Astrocyte (in vitro differentiated cells and primary cell): ENCODE measurements at regions not wholly inside any gene's neighbourhood (a gene's known extent, or its start where the extent isn't known, plus 50 kb on each side); places are given as distances from the start of the nearest gene placed in this dataset.
A peak's percentile ranks its signal among the peaks of the same experiment; 100 is the strongest.

Experiments used
- DNase-seq: peaks from one replicate; pipeline ENCODE4 v3.0.0-alpha.2; 2010; ENCODE audit warnings: low read depth
- FAIRE-seq: peaks from 2 replicates; lab custom pipeline; 2011; peaks lifted over from hg19 to GRCh38; lab: Jason Lieb, UNC
- H2AFZ ChIP-seq: 2 replicates; pipeline ENCODE4 v1.6.0; 2012; ENCODE audit warnings: low read depth, low read length, inconsistent platforms
- H3K27ac ChIP-seq: 2 replicates; pipeline ENCODE4 v1.5.1; 2011; ENCODE audit warnings: low read depth, low read length, inconsistent platforms
- H3K27me3 ChIP-seq: 2 replicates; pipeline ENCODE4 v1.6.0; 2011; ENCODE audit warnings: low read length, inconsistent platforms; ENCODE audit not compliant: insufficient read depth
- H3K36me3 ChIP-seq: 2 replicates; pipeline ENCODE4 v1.5.1; 2011; ENCODE audit warnings: low read length, inconsistent platforms; ENCODE audit not compliant: insufficient read depth
- H3K4me1 ChIP-seq: 2 replicates; pipeline ENCODE4 v1.5.1; 2011; ENCODE audit warnings: low read length, inconsistent platforms; ENCODE audit not compliant: insufficient read depth
- H3K4me2 ChIP-seq: 2 replicates; pipeline ENCODE4 v1.6.0; 2012; ENCODE audit warnings: low read length, inconsistent platforms
- H3K4me3 ChIP-seq: 2 replicates; pipeline ENCODE4 v1.5.1; 2011; ENCODE audit warnings: low read depth, mild to moderate bottlenecking, low read length, inconsistent platforms; ENCODE audit not compliant: insufficient read depth
- H3K79me2 ChIP-seq: 2 replicates; pipeline ENCODE4 v1.6.0; 2012; ENCODE audit warnings: mild to moderate bottlenecking, low read length, inconsistent platforms; ENCODE audit not compliant: insufficient read depth
- H3K9ac ChIP-seq: 2 replicates; pipeline ENCODE4 v1.6.0; 2012; ENCODE audit warnings: mild to moderate bottlenecking, low read length, inconsistent platforms
- H3K9me3 ChIP-seq: 2 replicates; pipeline ENCODE4 v1.5.1; 2012; ENCODE audit warnings: low read depth, mild to moderate bottlenecking, low read length, inconsistent platforms; ENCODE audit not compliant: insufficient read depth
- H4K20me1 ChIP-seq: 2 replicates; pipeline ENCODE4 v1.6.0; 2012; ENCODE audit warnings: low read length, inconsistent platforms; ENCODE audit not compliant: insufficient read depth
- H3K27ac Mint-ChIP-seq: one replicate; pipeline ENCODE4 v1.8.0; 2021; ENCODE audit warnings: mild to moderate bottlenecking, mixed read lengths; ENCODE audit not compliant: unreplicated experiment
- H3K27me3 Mint-ChIP-seq: one replicate; pipeline ENCODE4 v1.8.0; 2021; ENCODE audit warnings: low read depth, mixed read lengths; ENCODE audit not compliant: unreplicated experiment
- H3K36me3 Mint-ChIP-seq: one replicate; pipeline ENCODE4 v1.8.0; 2021; ENCODE audit warnings: low read depth, mixed read lengths; ENCODE audit not compliant: unreplicated experiment
- H3K4me1 Mint-ChIP-seq: one replicate; pipeline ENCODE4 v1.8.0; 2021; ENCODE audit warnings: low read depth, mixed read lengths; ENCODE audit not compliant: unreplicated experiment
- H3K4me3 Mint-ChIP-seq: one replicate; pipeline ENCODE4 v1.8.0; 2021; ENCODE audit warnings: mild to moderate bottlenecking, moderate library complexity, mixed read lengths; ENCODE audit not compliant: unreplicated experiment
- H3K9me3 Mint-ChIP-seq: one replicate; pipeline ENCODE4 v1.8.0; 2021; ENCODE audit warnings: mild to moderate bottlenecking, mixed read lengths; ENCODE audit not compliant: unreplicated experiment
- CTCF ChIP-seq: IDR thresholded peaks from 2 replicates; pipeline ENCODE4 v1.5.1; 2011; ENCODE audit warnings: low read depth, mild to moderate bottlenecking, inconsistent platforms, low read length, moderate library complexity; ENCODE audit not compliant: insufficient read depth
- EZH2 ChIP-seq: IDR thresholded peaks from 2 replicates; pipeline ENCODE4 v1.6.1; 2012; ENCODE audit warnings: mild to moderate bottlenecking, low read length, inconsistent platforms; ENCODE audit not compliant: insufficient read depth

GRCh38 chr15:67011617-67012005 is 53.8 kb upstream of the SMAD3 start:
- TF ChIP-seq EZH2 (no peak), CTCF (no peak)
- H3K27ac ChIP-seq, result no peak overlapping the region
- H3K9me3 Mint-ChIP-seq, result peaks cover 6% of the 10 kb centered on the region
- no peak for FAIRE-seq
- peaks cover 14% of the 10 kb centered on the region for H3K4me1 Mint-ChIP-seq
- H3K79me2 ChIP-seq, result no peaks in the 10 kb centered on the region
- peaks cover 8% of the 10 kb centered on the region for H3K27me3 Mint-ChIP-seq
- H3K36me3 Mint-ChIP-seq, result no peaks in the 10 kb centered on the region
- H2AFZ ChIP-seq, result no peak overlapping the region
- no peak overlapping the region for H3K4me3 ChIP-seq
- H3K9me3 ChIP-seq, result no peaks in the 10 kb centered on the region
- H3K9ac ChIP-seq, result no peak overlapping the region
- DNase-seq, result no peak
- no peaks in the 10 kb centered on the region for H4K20me1 ChIP-seq
- H3K4me3 Mint-ChIP-seq, result no peak overlapping the region
- H3K4me2 ChIP-seq, result no peak overlapping the region
- no peak overlapping the region for H3K27ac Mint-ChIP-seq
- no peaks in the 10 kb centered on the region for H3K36me3 ChIP-seq
- H3K27me3 ChIP-seq, result peaks cover 2% of the 10 kb centered on the region
- H3K4me1 ChIP-seq, result peaks cover 15% of the 10 kb centered on the region

- DNase-seq (peak; percentile 90), FAIRE-seq (no peak)
- no peaks in the 10 kb centered on the region for H3K9me3 ChIP-seq
- H3K9ac ChIP-seq, result no peak overlapping the region
- Mint-ChIP-seq H3K4me1 (peaks cover 17% of the 10 kb centered on the region), H3K36me3 (no peaks in the 10 kb centered on the region), H3K9me3 (peaks cover 2% of the 10 kb centered on the region), H3K27me3 (peaks cover 4% of the 10 kb centered on the region), H3K27ac (peak overlapping the region; percentile 93), H3K4me3 (no peak overlapping the region)
- peak overlapping the region; percentile 47 for H3K4me2 ChIP-seq
- peak overlapping the region; percentile 51 for H2AFZ ChIP-seq
- peak overlapping the region; percentile 41 for H3K27ac ChIP-seq
- peaks cover 15% of the 10 kb centered on the region for H3K4me1 ChIP-seq
- TF ChIP-seq CTCF (no peak), EZH2 (no peak)
- H3K36me3 ChIP-seq, result no peaks in the 10 kb centered on the region
- no peak overlapping the region for H3K4me3 ChIP-seq
- H4K20me1 ChIP-seq, result no peaks in the 10 kb centered on the region
- no peaks in the 10 kb centered on the region for H3K27me3 ChIP-seq
- no peaks in the 10 kb centered on the region for H3K79me2 ChIP-seq
Measured at GRCh38 chr15:67013696-67014095, 51.7 kb upstream of the SMAD3 start.
